G401 (cell line): ENCODE measurements at regions not wholly inside any gene's neighbourhood (a gene's known extent, or its start where the extent isn't known, plus 50 kb on each side); places are given as distances from the start of the nearest gene placed in this dataset.
"Not testable (repeated sequence)": the region's sequence is repeated elsewhere in the genome, so short reads cannot be mapped to it uniquely, and the experiment has no call there.

Experiments used
- DNase-seq: peaks from one replicate; pipeline ENCODE4 v3.0.0-alpha.2; 2015; ENCODE audit warnings: low spot score
- in situ Hi-C: cut with HindIII; loops from 2 replicates; pipeline ENCODE4 v1.10.0; 2016; ENCODE audit warnings: low sequenced_read_pairs, mixed read lengths

DNA sequence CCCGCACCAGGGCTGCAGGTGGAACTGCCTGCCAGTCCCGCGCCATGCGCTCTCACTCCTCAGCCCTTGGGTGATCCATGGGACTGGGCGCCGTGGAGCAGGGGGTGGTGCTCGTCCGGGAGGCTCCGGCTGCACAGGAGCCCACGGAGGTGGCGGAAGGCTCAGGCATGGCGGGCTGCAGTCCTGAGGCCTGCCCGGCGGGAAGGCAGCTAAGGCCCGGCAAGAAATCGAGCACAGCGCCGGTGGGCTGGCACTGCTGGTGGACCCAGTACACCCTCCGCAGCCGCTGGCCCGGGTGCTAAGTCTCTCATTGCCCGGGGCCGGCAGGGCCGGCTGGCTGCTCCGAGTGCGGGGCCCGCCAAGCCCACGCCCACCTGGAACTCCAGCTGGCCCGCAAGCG is 976.0 kb downstream of the ADGRL2 start:
- in situ Hi-C loops, DNase-seq: not testable (repeated sequence)

DNA sequence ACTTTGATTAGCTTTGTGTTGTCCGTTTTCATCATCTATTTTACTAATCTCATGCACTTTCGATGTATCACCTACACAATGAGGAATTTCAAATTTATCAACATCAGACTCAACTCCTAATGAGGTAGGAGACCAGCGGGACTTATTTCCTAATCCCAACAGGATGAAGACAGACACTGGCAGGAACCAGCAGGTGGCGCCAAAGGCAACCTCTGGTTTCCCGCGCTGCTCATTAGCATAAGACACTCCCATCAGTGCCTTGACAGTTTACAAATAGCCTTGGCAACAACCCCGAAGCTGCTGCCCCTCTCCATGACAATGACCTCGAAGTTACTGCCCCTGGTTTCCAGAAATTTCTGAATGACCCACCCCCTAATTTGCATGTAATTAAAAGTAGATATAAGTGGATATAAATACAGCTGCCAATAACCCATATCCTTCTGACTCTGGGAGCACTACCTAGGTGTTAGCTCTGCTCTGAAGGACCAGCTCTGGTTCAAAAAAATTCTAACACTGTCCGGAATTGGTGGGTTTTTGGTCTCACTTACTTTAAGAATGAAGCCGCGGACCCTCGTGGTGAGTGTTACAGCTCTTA is 974.8 kb downstream of the ADGRL2 start:
- DNase-seq, result peak; percentile 8
- in situ Hi-C loops, result no loop called here

DNA sequence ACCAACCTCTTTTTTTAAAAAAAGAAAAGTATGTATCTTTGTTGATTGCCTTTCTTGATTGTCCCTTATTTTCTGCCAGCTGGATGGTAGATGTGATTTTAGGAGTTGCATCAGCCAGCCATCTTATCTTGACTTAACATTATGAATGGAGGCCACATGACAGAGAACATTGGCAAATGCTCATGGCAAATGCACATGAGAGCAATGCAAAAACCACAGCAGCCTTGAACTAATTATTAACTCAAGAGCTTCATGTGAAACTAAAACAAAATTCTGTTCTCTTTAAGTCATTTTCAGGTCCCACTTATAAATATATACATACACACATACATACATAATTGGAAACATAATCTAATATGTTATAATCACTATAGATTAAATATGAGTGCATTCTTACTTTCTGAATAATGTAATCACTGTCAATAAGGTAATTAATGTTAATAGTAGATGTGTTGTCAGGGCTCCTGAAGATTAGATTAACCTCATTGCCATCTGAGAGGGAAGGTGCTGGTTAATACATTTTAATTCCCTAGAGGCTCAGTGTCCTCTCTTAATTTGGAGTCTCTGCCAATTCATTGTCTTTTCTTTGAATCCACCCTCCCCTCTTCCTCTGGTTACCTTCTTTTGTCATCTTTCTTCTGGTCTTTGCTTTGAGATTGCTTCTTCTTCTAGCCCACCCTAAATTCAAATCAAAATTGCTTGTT is 962.2 kb downstream of the ADGRL2 start:
- DNase-seq, result no peak
- in situ Hi-C loops, result no loop called here

DNA sequence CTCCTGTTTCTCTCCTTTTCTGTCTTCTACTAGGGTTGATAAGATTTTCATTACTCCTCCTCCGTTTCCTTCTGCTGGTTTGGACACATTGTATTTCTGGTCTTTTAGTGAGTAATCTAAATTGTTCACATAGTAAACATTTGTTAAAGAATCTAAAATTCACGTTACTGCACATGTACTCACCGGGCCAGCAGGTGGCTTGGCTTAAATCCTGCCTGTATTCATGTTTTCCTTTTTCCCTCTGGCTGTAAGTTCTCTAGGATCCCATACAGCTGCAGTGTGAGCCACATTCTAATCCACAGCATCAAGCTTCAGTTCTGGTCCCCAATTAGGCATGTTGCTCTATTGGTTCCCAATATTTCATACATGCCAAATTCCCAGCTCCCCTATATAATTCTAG is 958.3 kb downstream of the ADGRL2 start:
- DNase-seq, result no peak
- in situ Hi-C loops, result no loop called here

DNA sequence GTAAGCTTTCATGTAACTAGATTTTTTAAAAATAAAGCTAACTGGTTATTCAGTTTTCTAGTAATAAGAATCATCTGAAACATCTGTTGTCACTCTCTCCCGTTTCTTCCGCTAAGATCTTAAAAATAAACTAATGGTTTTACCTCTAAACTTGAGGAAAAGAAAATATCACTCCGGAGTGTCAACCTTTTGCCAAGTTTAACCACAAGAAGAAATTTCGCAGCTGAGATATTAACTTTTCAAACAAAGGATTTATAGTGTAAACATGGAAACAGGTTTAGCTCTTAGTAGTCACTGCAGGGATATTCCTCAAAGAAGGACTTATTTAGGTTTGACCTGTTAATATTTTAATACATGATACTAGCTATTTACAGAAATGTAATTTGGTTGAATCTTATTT is 954.9 kb downstream of the ADGRL2 start:
- DNase-seq, result no peak
- in situ Hi-C loops, result no loop called here

DNA sequence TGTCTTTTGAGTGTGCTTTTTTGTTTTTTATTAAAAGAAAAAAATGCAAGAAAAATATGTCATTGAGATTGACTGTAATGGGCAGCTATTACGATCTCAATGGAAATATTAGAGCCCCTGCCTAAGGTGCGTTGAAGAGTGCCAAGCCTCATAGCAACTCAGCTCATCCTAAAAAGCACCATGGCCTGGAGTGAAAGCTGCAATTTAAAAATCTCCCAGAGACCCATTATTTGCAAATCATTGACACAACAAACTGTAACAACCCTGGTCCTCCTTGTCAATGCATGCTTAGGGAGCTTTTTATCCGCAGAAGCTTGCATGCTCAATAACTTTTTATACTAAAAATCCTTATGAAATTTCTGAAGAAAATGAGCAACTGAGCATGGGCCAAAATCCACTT is 954.5 kb downstream of the ADGRL2 start:
- in situ Hi-C loops, result no loop called here

DNA sequence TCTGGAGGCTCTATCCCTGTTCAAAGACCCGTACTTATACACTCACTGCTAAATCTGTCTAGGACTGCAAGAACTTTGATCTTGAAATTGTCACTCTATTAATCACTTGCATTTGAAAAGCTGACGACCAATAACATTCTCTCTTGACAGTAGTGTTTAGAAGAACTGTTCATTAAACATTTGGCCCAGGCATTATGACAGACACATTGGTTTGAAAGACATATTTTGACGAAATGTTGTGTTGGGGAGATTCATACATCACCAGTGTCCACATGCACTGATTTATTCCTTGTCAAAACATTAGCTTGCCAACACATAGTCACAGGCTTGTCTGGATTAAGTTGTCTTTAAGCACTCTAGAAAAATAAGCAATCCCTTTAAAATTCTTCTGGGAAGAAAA is 951.3 kb downstream of the ADGRL2 start:
- DNase-seq, result peak; percentile 1
- in situ Hi-C loops, result no loop called here

More for the DNA sequence above, 954.5 kb downstream of the ADGRL2 start:
- no peak for DNase-seq

DNA sequence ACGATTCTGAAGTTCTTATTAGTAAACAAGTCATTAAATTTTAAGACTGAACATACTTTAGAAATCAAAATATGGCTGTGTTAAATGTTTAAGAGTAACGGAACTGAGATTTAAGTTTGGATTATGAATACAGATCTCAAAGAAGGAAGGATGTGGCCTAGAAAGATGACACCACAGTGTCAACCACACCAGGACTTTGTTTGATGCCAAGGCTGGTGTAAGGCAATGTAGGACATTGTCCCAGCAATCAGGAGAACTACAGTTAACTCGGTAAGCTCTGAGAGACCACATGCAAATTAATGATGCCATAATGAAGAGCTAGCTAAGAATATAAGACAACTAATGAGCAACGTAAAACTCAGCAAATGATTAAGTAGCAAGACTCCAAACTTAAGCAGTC is 932.9 kb downstream of the ADGRL2 start:
- in situ Hi-C loops, result no loop called here
- DNase-seq, result no peak

DNA sequence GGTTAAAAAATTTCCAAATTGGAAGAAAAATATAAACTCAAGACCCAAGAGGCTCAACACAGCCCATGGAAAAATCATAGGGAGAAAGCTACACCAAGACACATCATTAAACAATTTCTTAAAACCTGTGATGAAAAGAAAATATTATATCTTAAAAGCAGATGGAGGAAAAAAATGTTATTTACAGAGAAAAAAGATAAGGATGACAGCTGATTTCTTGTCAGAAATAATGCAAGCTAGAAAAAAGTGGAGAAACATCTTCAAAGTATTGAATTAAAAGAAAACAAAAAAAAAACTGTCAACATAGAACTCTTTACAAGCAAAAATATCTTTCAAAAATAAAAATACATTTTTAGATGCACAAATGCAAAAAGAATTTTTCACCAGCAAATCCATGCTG is 930.5 kb downstream of the ADGRL2 start:
- DNase-seq, result no peak
- in situ Hi-C loops, result no loop called here

DNA sequence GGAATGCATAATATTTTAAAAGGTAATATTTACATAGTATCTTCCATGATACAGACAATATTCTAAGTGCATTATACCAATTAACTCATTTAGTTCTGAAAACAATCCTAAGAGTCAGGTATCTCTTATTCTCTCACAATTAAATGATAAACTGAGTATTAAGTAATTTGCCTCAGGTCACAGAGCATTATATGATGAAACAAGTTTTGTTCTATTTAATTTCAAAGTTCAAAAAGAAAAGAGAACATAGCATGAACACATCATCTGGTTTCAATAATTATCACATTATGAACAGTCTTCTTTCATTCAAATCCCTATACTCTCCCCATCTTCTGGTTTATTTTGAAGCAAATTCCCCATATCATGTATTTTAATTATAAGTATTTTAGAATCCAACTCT is 927.5 kb downstream of the ADGRL2 start:
- no peak for DNase-seq
- in situ Hi-C loops, result no loop called here

DNA sequence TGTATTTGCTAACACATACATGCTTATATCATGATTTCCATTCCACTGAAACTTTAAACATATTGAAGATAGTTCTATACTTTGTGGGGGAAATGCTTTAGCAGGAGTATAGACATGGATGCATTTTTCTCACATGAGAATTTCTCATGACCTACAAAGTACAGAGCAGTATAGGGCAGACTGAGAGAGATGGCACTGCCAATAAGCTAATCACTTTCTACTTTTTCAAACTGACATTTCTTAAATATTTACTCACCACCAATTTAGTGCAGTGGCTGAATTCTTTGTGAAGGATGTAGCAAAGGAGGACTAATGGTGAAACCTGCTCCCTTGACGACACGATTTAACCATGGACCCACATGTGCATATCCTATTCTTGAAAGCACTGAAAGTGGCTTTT is 923.5 kb downstream of the ADGRL2 start:
- DNase-seq, result no peak
- in situ Hi-C loops, result no loop called here

DNA sequence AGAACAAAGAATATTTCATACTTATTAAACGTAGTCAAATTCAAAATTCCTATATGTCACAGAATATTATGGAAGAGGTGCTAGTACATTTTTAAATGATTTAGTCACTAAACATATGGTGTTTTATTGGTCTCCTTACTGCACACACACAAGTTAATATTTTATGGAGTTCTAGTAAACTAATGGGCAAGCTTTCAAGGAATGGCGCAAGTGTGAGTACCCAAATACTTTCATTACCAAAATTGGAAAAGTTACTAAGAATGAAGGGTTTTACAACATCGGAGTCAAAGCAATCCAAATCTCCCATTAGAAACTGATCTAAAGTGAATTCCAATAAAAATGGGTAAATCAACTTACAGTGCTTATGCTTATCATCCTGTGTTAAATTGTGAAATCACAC is 921.9 kb downstream of the ADGRL2 start:
- no peak for DNase-seq
- in situ Hi-C loops, result no loop called here

DNA sequence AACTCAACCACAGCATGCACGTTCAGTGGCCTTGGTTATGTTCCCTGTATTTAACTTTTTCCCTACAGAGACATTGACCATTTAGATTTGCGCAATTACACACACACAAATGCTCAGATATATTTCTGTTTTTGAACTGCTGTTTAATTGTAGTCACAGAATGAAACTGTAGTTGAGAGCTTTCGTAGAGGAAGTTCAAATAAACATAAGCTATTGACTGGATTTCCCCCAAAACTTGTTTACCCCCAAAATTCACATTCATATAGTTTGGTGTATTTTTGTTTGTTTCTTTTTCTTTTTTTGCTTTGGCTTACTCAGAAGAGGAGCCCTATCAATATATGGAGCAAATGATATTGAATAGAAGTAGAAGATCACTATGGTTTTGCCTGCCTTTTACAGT is 921.0 kb downstream of the ADGRL2 start:
- DNase-seq, result no peak
- in situ Hi-C loops, result no loop called here

DNA sequence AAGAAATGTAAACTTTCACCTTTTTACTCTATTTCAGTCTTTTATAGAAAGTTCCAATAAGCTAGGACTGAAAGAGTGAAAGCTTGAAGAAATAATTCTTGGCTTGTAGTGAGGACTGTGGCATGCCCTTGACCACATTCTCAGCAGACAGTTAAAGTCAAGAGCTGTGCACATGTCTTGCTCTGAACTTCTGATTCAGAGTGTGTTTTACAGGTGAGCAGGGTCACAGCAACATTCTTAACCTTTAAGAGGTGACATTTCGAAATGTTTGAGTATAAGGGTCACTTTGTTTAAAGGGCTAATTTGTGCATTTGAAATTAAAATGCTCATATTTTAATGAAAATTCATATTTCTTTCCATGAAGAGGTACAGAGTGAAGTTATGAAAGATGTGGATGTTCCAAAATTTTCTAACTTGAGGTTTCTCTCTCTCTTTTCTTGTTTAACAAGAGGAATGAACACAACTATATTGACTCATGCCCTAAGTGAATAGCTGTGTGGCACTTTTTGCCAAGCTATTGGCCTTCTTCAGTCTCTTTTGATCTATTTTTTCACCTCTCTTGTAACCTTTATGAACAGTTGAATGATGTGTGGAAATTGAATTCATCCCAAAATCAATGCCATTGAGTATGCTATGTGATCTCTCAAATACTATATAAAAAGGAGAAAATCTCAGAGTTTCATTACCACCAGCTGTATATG is 918.1 kb downstream of the ADGRL2 start:
- in situ Hi-C loops, result no loop called here
- DNase-seq, result no peak

DNA sequence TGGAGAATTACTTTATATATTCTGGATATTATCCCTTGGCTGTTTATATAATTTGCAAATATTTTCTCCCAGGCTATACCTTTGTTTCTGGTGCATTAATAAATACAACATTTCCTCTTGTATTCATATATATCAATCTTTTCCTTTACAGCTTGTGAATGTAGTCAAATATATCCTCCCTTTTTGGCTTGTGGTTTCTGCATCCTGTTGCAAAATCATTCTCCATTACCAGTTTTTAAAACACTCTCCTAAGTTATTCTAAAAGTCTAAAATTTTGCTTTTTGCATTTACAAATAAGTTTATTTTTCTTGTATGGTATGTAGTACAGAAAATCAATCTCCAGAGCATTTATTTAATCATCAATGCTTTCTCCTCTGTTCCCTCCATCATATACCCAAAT is 909.4 kb downstream of the ADGRL2 start:
- in situ Hi-C loops, result no loop called here
- DNase-seq, result no peak

DNA sequence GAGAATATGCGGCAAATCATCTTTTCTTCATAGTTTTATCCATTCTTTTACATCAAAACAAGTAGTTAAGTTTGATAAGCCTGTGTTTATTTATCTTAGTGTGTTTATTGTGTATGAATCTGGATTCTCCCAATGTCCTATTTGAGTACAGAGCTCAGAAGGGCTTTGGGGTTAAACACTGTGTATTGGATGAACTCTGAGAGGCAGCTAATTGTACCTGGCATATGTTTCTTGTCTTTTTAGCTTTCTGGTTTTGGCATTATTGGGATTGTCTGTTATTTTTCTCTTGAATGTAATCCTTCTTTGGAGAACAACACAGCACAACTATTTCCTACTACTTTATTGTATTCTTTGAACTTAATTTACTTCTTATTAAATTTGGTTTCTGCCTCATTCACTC is 906.9 kb downstream of the ADGRL2 start:
- in situ Hi-C loops, result no loop called here
- DNase-seq, result no peak

DNA sequence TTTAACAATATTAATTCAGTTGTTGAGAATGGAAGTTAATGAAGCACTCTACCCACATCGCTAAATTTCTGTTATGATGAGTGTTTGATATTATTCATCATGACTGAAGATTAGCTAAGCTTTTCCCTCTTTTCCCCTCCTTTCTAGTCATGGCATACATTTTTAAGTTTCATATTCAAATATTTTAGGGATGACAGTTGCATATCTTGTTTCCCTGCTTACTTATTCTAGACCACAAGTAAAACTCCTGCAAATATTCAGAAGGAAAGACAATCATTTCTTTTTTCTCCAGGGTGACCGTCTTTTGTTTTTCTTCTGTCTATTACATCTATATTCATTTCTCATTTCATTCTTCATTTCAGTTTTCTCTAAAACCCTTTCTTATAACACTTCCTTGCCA is 906.0 kb downstream of the ADGRL2 start:
- no peak for DNase-seq
- in situ Hi-C loops, result no loop called here

DNA sequence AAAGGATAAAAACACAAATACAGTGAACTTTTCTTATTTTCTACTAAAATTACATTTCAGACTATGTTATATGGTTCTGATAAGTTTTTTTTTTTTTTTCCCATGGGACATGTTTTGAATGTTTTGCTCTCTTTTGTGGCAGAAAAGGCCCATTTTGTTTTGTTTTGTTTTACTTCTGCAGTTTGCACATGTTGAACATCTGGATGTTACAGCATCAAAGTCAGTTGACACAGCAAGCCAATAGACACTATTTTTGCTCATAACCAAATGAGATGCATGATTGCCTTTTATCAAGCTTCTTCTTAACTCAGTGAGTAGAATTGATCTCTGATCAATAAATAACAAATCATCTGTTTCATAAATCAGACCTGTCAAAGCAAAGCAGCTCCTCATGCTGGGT is 904.2 kb downstream of the ADGRL2 start:
- in situ Hi-C loops, result no loop called here
- no peak for DNase-seq

DNA sequence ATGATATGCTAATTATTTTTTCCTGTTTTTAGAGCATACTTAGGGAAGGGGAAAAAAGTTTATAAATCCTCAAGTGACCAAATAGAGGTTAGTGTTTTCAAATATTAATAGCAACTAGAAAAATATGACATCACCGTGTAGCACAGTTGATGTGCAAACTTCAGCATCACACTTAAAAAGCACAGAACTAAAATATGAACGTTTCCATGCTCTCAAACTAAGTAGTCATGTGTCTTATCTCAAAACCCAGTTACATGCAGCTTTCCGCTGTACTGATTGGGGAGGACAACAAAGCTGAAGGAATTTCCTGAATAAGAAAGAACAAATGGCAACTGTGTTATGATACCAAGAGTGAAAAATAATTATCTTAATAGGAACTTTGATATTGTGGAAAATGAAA is 903.7 kb downstream of the ADGRL2 start:
- in situ Hi-C loops, result no loop called here
- DNase-seq, result no peak

DNA sequence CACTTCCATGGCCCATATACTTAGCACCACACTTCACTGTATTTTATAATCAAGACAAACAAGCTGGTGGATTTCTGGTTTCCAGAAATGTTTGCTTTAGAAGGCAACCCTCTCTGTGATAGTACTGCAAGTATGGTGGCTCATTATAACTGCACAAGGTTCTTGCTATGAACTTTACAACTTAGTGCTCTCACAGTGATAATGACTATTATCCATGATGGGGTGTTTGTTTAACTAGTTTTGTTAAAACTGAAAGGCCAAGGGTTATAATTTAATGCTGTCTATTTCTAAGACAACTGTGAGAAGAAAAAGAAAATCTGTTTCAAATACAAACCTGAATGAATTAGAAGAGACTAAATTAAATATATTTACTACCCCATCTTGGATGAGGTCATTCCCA is 903.2 kb downstream of the ADGRL2 start:
- in situ Hi-C loops, result no loop called here
- DNase-seq, result no peak

DNA sequence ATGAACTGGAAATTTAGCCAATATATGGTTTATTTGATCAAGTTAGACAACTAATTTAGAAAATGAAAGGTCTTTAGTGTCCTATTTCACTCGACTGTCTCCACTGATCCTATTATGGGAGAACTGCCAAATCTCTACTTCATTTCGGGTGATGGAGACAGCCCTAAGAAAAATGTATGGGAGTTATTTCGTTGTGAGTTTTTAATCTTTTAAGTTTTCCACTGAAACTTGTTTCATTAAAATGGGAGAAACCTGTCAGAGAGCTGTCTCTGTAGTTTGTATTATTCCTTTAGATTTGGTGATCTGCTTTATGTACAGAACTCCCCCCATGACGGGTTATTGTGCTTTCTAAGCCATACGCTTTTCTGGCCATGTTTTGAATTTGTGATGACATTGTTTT is 899.7 kb downstream of the ADGRL2 start:
- DNase-seq, result no peak
- in situ Hi-C loops, result no loop called here
